HG02642 (cell line): ENCODE measurements at regions not wholly inside any gene's neighbourhood (a gene's known extent, or its start where the extent isn't known, plus 50 kb on each side); places are given as distances from the start of the nearest gene placed in this dataset.
A peak's percentile ranks its signal among the peaks of the same experiment; 100 is the strongest.

Source experiments
- ATAC-seq: cut with Tn5 transposase; IDR thresholded peaks from one replicate; pipeline ENCODE4 v1.9.1; 2021; ENCODE audit warnings: mild to moderate bottlenecking; ENCODE audit not compliant: unreplicated experiment, poor library complexity

- no peak for ATAC-seq
Measured at GRCh38 chr5:141778683-141779082, 96.7 kb upstream of the ARAP3 start.

GRCh38 chr5:141778206-141778605 is 96.2 kb upstream of the ARAP3 start:
- no peak for ATAC-seq

- ATAC-seq = no peak
Measured at GRCh38 chr5:141777711-141778110, 95.7 kb upstream of the ARAP3 start.

- no peak for ATAC-seq
Measured at GRCh38 chr5:141777130-141777529, 95.1 kb upstream of the ARAP3 start.

DNA sequence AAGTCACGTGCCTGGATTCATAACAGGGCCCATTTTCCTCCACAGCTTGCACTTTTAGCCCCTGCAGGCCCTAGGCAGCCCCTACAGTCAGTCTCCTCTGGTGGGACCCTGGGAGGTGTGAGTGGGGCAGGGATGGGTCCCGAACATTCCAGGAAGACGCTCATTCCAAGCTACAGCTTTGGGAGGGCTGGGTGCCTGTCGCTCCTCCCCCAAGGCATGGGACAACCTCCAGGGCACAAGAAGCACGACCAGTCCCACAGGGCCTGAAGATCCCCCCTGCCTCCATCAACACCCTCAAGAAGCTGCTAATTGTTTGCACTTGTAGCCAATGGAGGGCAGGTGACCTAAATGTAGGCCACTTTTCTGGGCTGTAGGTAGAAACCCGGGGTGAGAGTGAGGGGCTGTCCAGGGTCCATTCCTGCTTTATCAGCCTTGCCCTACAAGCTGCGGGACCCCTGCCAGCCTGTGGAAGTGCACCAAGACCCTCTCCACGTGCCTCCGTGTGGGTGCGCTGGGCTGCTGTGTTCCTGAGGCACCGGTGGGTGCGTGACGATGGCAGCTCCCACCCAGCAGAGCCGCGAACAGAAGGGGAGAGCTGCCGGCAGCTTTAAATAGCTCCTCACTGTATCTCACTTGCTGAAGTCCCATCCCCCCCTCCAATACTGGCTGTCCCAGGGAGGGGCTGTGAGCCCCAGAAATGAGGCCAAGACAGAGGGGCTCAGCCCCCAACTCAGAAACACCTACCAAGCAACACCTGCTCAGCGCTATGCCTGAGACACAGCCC is 91.9 kb upstream of the ARAP3 start:
- no peak for ATAC-seq

GRCh38 chr5:141772281-141772680 is 90.3 kb upstream of the ARAP3 start:
- no peak for ATAC-seq

DNA sequence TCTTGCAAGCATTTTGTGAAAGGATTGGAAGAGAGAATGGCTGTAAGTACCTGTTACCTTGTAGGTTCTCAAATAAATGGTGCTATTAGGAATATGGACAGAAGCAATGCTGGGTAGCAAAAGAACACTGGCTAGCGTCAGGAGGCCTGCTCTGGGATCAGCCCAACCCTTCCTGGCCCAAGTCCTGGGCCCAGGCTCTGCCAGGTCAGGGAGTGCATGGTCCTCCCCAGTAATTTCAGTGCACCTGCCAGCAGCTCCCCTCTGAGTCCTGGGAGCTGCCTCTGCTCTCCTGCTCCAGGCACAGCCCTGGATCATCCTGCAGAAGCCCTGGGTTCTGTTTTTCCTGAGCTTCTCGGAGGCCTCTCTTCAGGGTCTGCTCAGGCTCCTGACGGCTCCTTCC is 89.5 kb upstream of the ARAP3 start:
- ATAC-seq = no peak

DNA sequence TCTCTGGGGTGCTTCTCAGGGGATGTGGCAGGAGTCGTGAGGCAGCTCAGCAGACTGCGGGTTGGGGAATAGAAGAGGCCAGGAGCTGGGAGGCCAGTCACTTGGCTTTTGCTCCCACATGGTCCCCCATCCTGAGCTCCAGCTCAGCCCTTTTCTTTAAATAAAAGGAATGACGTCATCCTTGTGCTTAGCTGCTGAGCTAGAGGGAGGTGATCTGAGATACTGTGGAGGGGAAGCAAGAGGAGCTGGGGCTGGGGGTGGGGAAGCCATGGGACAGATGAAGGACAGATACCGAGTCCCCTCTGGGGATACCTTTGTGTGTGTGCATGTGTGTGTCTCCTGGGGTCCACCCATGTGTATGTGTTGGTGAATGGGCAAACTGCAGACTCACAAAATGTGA is 89.0 kb upstream of the ARAP3 start:
- no peak for ATAC-seq

- no peak for ATAC-seq
Measured at GRCh38 chr5:141769671-141770070, 87.6 kb upstream of the ARAP3 start.

DNA sequence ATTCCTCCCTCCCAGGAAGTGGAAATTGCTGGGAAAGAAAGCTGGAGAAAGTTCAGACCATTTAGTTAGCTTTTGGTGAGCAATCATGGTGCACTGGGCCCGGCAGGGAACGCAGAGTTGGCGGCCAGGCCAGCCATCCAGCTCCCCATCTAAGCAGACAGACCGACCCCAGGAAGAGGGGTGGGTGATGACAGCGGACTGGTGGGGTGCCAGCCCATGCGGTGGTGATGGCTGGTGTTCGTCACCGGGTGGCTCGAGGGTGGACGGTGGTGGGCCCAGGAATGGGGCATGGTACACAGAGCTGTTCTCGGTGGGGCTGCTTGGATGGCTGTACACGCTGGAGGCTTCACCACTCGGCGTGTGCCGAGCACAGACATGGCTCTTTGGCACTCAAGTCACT is 85.6 kb upstream of the ARAP3 start:
- no peak for ATAC-seq

DNA sequence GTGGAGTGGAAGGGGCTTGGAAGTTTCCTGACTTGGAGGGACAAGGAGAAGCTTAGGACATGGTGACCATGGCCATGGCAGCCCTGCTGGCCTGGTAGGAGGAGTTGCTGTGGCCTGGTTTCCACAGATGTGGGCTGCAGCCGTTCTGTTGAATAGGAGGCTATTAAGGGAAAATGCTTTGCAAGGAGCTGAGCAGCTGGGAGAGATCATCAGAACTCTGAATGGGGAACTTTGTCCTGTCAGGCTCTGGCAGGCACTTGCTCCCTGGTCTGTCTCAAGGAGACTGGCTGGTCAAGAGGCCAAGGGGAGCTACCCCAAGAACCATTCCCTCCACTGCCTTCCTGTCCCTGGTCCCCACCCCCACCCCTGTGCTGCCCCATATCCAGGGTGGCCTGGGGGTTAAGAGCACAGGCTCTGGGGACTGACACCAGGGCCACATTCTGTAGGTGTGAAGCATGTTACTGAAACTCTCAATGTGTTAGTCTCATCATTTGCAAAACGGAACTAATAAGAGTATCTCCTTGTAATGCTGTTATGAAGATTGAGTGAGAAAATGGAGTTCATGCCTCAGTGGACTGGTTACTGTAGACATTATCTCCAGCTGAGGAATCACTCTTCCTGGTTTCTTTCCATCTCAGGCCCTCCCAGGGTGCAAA is 84.0 kb upstream of the ARAP3 start:
- no peak for ATAC-seq

DNA sequence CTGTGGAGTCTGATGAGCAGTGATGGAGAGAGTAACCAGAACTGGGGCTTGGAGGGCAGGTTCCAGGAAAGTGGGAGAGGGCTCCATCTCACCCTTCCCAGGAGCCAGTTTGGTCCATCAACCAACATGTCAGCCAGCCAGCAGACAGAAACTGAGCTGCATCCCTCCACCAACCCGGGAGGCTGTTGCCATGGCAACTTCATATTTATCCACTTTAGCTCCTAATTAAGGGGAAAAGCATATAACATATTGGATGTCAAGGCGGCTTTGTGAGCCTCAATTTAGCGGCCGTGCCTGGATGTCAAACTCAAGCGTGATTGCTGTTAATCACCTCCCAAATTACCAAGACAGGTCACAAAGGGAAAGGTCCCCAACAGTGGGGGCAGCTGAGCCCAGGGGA is 81.5 kb upstream of the ARAP3 start:
- no peak for ATAC-seq

GRCh38 chr5:141762790-141763368 is 80.8 kb upstream of the ARAP3 start:
- ATAC-seq = peak; percentile 60

GRCh38 chr5:141762316-141762715 is 80.3 kb upstream of the ARAP3 start:
- no peak for ATAC-seq

GRCh38 chr5:141760753-141761152 is 78.7 kb upstream of the ARAP3 start:
- ATAC-seq = no peak

- ATAC-seq = no peak
Measured at GRCh38 chr5:141760193-141760592, 78.2 kb upstream of the ARAP3 start.

DNA sequence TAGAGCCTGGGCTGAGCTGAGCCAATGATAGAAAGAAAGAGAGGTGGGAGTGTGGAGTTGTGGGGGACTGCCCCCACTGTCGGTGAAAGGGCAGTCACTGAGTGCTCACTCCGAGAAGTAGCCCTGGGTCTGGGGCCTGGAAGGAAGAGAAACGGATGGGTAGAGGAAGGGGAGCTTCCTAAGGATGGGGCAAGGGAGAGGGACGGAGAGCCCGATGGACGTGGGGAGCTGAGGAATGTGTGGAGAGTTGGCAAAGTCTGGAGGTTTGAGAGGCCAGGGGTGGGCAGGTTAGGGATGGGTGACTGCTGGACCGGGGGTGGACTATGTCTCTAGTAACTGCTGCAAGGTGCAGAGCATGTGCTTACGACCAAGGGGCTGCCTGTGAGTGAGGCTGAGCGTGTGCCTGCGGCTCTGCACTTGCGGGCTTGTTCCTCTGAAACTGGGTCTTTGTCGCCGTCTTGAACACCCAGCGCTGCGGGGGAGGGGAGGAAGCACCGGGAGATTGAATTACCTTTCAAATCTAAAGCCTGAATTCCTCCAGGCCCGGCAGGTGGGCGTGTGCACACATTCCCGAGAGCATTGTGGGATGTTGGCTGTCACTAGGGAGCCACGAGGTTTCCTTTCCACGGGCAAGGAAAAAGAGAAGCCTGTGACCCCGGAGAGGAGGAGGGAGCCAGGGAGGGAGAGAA is 76.4 kb upstream of the ARAP3 start:
- no peak for ATAC-seq

GRCh38 chr5:141757402-141757801 is 75.4 kb upstream of the ARAP3 start:
- ATAC-seq = no peak

DNA sequence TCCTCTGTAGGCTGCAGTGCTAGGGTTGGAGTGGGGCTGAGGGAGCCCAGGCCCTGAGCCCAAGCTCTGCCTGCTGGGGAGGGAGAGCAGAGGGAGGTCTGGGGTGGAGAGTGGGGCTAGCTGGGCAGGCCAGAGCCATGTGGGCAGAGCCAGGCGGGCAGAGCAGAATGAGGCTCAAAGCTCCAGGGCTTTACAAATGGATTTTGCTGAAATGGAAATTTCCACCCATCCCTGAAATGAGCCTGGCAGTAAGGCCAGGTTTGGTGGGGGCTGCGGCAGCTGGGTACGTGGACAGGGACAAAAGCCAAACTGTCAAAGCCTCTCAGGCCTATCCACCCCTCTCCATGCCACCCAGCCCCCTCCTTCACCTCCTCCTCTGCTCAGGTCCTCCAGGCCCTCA is 74.2 kb upstream of the ARAP3 start:
- no peak for ATAC-seq

DNA sequence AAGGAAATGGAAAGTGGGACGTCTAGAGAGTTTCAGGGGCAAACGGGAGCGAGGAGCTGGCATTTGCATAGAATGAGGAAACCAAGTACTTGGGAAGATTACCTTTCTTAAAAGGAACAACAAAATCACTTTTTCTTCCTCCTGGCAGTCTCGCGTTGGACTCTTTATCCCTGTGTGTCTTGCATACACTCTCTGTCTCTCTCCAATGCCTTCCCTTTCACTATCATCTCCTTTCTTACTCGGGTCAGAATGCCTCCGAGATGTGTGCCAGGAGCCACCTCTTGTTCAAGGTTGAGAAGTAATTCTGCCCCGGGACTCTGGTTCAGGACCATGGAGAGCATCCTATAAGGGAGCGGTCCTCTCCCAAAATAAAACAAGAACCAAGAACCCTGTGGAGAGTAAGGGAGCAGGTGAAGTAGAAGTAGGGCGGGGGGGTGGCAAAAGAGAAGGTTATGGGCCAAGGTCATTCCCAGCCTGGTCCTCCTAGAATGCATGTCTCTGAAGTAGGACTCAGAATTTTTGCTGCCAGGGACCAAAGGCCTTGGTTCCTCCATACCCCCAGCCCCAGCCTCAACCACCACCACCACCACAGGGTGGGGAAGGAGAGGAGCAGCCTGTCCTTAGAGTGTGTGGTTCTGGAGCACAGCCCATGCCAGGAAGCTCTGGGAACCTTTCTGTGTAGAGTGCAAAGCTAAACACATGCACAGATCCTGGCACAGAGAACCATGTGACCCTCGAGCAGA is 72.1 kb upstream of the ARAP3 start:
- no peak for ATAC-seq
